HCT116 (cell line): ENCODE measurements at regions not wholly inside any gene's neighbourhood (a gene's known extent, or its start where the extent isn't known, plus 50 kb on each side); places are given as distances from the start of the nearest gene placed in this dataset.

ENCODE experiments used
- ATAC-seq: fragments of 200-7000 bp; cut with Tn5 transposase; 2 replicates; pipeline ENCODE4 v1.9.1; 2020; ENCODE audit warnings: mild to moderate bottlenecking, moderate library complexity
- BruUV-seq: library from RNA; stranded (reverse); fragments of 400-500 nt; replicated peaks from 2 replicates; lab custom pipeline; 2021; lab: Mats Ljungman, UMichigan
- CTCF ChIA-PET: fragments of 300-600 bp; sonication (Branson Sonifier 250); formaldehyde crosslinking; loops from one replicate; lab custom pipeline; 2021; ENCODE audit warnings: antibody characterized with exemption; lab: Charles Lee
- POLR2A ChIA-PET: fragments of 300-600, 350-600 bp; sonication (Branson Sonifier 250); formaldehyde crosslinking; loops from one replicate; lab custom pipeline; 2021; ENCODE audit warnings: antibody characterized with exemption; lab: Charles Lee
- RAD21 ChIA-PET, 2 experiments: fragments of 300-600 bp; sonication (Branson Sonifier 250); formaldehyde crosslinking; loops; one replicate each; lab custom pipeline; 2023; ENCODE audit warnings: low total read pairs in 2 of 2; ENCODE audit not compliant: uncharacterized antibody in 2 of 2, unreplicated experiment in 2 of 2, low non-redundant PET in 1 of 2; lab: Charles Lee
- DNase-seq: peaks from one replicate; pipeline ENCODE4 v3.0.0-alpha.2; 2010; ENCODE audit warnings: low read depth, low spot score
- H2AFZ ChIP-seq: fragments of 200-600 bp; shearing (Covaris generic), sonication (generic); 2 replicates; pipeline ENCODE4 v1.6.1; 2017; ENCODE audit warnings: low read depth, mixed run types, mixed read lengths, antibody characterized with exemption, low read length; ENCODE audit not compliant: poor library complexity, severe bottlenecking
- H3K27ac ChIP-seq: 2 replicates; pipeline ENCODE4 v1.5.1; 2012; ENCODE audit warnings: low read depth, low read length
- H3K27me3 ChIP-seq: fragments of 200-600 bp; sonication (generic); 2 replicates; pipeline ENCODE4 v1.6.1; 2016; ENCODE audit warnings: mixed run types, low read length, mixed read lengths; ENCODE audit not compliant: insufficient read depth
- H3K36me3 ChIP-seq, 2 experiments: fragments of 200-500 bp in 1 of 2; fragments of 200-600 bp in 1 of 2; sonication (Bioruptor generic) in 1 of 2; sonication (generic) in 1 of 2; 2 replicates each; pipeline versions ENCODE4 v1.5.1 to v1.6.1; 2014 to 2016; ENCODE audit warnings: low read length in 2 of 2, inconsistent platforms in 1 of 2, mixed read lengths in 1 of 2, mixed run types in 1 of 2; ENCODE audit not compliant: insufficient read depth in 2 of 2, control insufficient read depth in 1 of 2
- H3K4me1 ChIP-seq, 2 experiments: fragments of 200-600 bp in 1 of 2; sonication (generic) in 1 of 2; 2 replicates each; pipeline versions ENCODE4 v1.5.1 to v1.6.1; 2012 to 2017; ENCODE audit warnings: low read length in 2 of 2, inconsistent platforms in 1 of 2, mild to moderate bottlenecking in 1 of 2, mixed read lengths in 1 of 2, mixed run types in 1 of 2, moderate library complexity in 1 of 2; ENCODE audit not compliant: insufficient read depth in 2 of 2, control insufficient read depth in 1 of 2
- H3K4me2 ChIP-seq: fragments of 200-600 bp; sonication (generic); 2 replicates; pipeline ENCODE4 v1.6.1; 2017; ENCODE audit warnings: mixed run types, low read length, mixed read lengths
- H3K4me3 ChIP-seq, 2 experiments: fragments of 200-600 bp in 1 of 2; sonication (generic) in 1 of 2; replicated peaks in 1 of 2; 2 replicates each; pipeline ENCODE4 v1.5.1; 2011 to 2016; ENCODE audit warnings: low read length in 2 of 2, control low read depth in 1 of 2, low read depth in 1 of 2, mild to moderate bottlenecking in 1 of 2, mixed read lengths in 1 of 2, mixed run types in 1 of 2
- H3K79me2 ChIP-seq: fragments of 200-600 bp; sonication (generic); 2 replicates; pipeline ENCODE4 v1.6.1; 2017; ENCODE audit warnings: mild to moderate bottlenecking, mixed run types, low read length, moderate library complexity, mixed read lengths; ENCODE audit not compliant: insufficient read depth
- H3K9ac ChIP-seq: fragments of 200-600 bp; sonication (generic); 2 replicates; pipeline ENCODE4 v1.6.1; 2016; ENCODE audit warnings: low read length, mixed read lengths
- H3K9me2 ChIP-seq: fragments of 200-600 bp; sonication (generic), shearing (Covaris generic); 2 replicates; pipeline ENCODE4 v1.6.1; 2017; ENCODE audit warnings: mixed run types, mild to moderate bottlenecking, moderate library complexity; ENCODE audit not compliant: insufficient read depth
- H3K9me3 ChIP-seq, 2 experiments: fragments of 200-500 bp in 1 of 2; fragments of 200-600 bp in 1 of 2; sonication (Bioruptor generic) in 1 of 2; sonication (generic) in 1 of 2; 2 replicates each; pipeline ENCODE4 v1.6.1; 2014 to 2017; ENCODE audit warnings: low read length in 2 of 2, mixed read lengths in 2 of 2, inconsistent platforms in 1 of 2, low read depth in 1 of 2, mild to moderate bottlenecking in 1 of 2, mixed run types in 1 of 2, moderate library complexity in 1 of 2; ENCODE audit not compliant: control insufficient read depth in 1 of 2, insufficient read depth in 1 of 2
- H4K20me1 ChIP-seq: fragments of 200-600 bp; sonication (generic), shearing (Covaris generic); 2 replicates; pipeline ENCODE4 v1.6.1; 2017; ENCODE audit warnings: mixed run types, mild to moderate bottlenecking, moderate library complexity; ENCODE audit not compliant: insufficient read depth
- CBX3 ChIP-seq: IDR thresholded peaks from 2 replicates; pipeline ENCODE4 v1.6.1; 2012; ENCODE audit warnings: low read depth
- ELF1 ChIP-seq: IDR thresholded peaks from 2 replicates; pipeline ENCODE4 v1.6.1; 2012; ENCODE audit warnings: low read depth, borderline replicate concordance
- EZH2phosphoT487 ChIP-seq: fragments of 200-600 bp; IDR thresholded peaks from 2 replicates; pipeline ENCODE4 v1.6.1; 2018; ENCODE audit warnings: antibody characterized with exemption, borderline replicate concordance
- POLR2A ChIP-seq: IDR thresholded peaks from 2 replicates; pipeline ENCODE4 v1.7.0; 2011; ENCODE audit warnings: borderline replicate concordance; ENCODE audit not compliant: insufficient read depth, insufficient read length; ENCODE audit errors: extremely low read depth
- POLR2AphosphoS5 ChIP-seq: IDR thresholded peaks from 2 replicates; pipeline ENCODE4 v1.6.1; 2011; ENCODE audit warnings: mild to moderate bottlenecking, low read depth, low read length, moderate library complexity
- RAD21 ChIP-seq: IDR thresholded peaks from 2 replicates; pipeline ENCODE4 v1.6.1; 2012; ENCODE audit warnings: low read depth, mild to moderate bottlenecking
- SP1 ChIP-seq: IDR thresholded peaks from 2 replicates; pipeline ENCODE4 v1.6.1; 2012; ENCODE audit warnings: low read depth
- TCF7L2 ChIP-seq: IDR thresholded peaks from 2 replicates; pipeline ENCODE4 v1.7.0; 2011; ENCODE audit warnings: borderline replicate concordance, inconsistent platforms; ENCODE audit not compliant: insufficient read depth, insufficient read length; ENCODE audit errors: extremely low read depth
- YY1 ChIP-seq: IDR thresholded peaks from 2 replicates; pipeline ENCODE4 v1.6.1; 2011; ENCODE audit warnings: low read length, low read depth, moderate library complexity, mild to moderate bottlenecking; ENCODE audit not compliant: insufficient replicate concordance; ENCODE audit errors: extremely low read depth
- ZFX ChIP-seq: fragments of 450-650 bp; IDR thresholded peaks from 2 replicates; pipeline ENCODE4 v1.6.1; 2017
- intact Hi-C: fragments of 100-400 bp; cut with micrococcal nuclease; formaldehyde crosslinking; loops from 2 replicates; pipeline ENCODE4 v1.10.0; 2022
- TF ChIP-seq, protein P1 (sequence below): IDR thresholded peaks from 2 replicates; pipeline ENCODE4 v1.6.1; 2012
- TF ChIP-seq, protein P2 (sequence below), 3 experiments: fragments of 200-600 bp in 1 of 3; sonication (generic) in 1 of 3; IDR thresholded peaks in 2 of 3; conservative IDR thresholded peaks in 1 of 3; 2 replicates each; pipeline ENCODE4 v1.5.1; 2012 to 2017; ENCODE audit warnings: low read depth in 2 of 3, low read length in 2 of 3, antibody characterized with exemption in 1 of 3, borderline replicate concordance in 1 of 3, control low read depth in 1 of 3, mild to moderate bottlenecking in 1 of 3, mixed read lengths in 1 of 3, mixed run types in 1 of 3, moderate library complexity in 1 of 3; ENCODE audit not compliant: insufficient read depth in 1 of 3
- TF ChIP-seq, protein P3 (sequence below): IDR thresholded peaks from 2 replicates; pipeline ENCODE4 v1.6.1; 2011; ENCODE audit warnings: mild to moderate bottlenecking, low read length, moderate library complexity; ENCODE audit not compliant: insufficient replicate concordance; ENCODE audit errors: extremely low read depth
- TF ChIP-seq, protein P4 (sequence below): IDR thresholded peaks from 2 replicates; pipeline ENCODE4 v1.6.1; 2012; ENCODE audit warnings: low read depth

DNA sequence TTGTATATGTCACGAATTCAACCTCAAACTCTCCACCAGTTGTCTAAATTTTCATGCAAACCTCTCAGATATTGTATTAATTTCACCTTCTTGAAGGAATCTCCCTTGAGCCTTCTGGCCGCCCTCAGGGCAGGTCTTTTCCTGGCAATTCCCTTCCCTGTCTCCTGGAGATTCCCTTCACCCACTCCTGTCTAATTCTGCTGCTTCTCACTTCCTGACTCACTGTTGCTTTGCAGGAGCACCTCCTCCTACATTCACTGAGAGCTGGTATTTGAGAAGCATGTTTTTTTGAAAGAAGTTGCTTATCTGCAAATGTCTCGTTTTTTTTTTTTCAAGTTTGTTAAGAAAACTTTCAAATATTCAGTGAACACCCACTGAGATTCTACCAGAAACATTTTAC is 79.9 kb upstream of the OTOS start:
- POLR2A ChIA-PET, result no interaction called here
- CTCF ChIA-PET, result interaction anchor here (0.7 kb wide), 1 partner anchor 150 kb away, joined by 6 read pairs; no protein-coding TSS in a partner anchor
- TF ChIP-seq ZFX (no peak), TCF7L2 (no peak), POLR2A (no peak), RAD21 (no peak), POLR2AphosphoS5 (no peak), ELF1 (no peak), SP1 (no peak), CBX3 (no peak), YY1 (no peak), EZH2phosphoT487 (no peak)
- TF ChIP-seq, protein P1, sequence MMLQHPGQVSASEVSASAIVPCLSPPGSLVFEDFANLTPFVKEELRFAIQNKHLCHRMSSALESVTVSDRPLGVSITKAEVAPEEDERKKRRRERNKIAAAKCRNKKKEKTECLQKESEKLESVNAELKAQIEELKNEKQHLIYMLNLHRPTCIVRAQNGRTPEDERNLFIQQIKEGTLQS, result no peak
- TF ChIP-seq, protein P2, sequence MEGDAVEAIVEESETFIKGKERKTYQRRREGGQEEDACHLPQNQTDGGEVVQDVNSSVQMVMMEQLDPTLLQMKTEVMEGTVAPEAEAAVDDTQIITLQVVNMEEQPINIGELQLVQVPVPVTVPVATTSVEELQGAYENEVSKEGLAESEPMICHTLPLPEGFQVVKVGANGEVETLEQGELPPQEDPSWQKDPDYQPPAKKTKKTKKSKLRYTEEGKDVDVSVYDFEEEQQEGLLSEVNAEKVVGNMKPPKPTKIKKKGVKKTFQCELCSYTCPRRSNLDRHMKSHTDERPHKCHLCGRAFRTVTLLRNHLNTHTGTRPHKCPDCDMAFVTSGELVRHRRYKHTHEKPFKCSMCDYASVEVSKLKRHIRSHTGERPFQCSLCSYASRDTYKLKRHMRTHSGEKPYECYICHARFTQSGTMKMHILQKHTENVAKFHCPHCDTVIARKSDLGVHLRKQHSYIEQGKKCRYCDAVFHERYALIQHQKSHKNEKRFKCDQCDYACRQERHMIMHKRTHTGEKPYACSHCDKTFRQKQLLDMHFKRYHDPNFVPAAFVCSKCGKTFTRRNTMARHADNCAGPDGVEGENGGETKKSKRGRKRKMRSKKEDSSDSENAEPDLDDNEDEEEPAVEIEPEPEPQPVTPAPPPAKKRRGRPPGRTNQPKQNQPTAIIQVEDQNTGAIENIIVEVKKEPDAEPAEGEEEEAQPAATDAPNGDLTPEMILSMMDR (IDR thresholded peaks at IDR 0.05 in 2 of 3, conservative IDR thresholded peaks at IDR 0.05 in 1 of 3; ENCODE audit: borderline replicate concordance in 1 of 3, insufficient read depth in 1 of 3, low read depth in 2 of 3, low read length in 2 of 3), result no peak
- TF ChIP-seq, protein P3, sequence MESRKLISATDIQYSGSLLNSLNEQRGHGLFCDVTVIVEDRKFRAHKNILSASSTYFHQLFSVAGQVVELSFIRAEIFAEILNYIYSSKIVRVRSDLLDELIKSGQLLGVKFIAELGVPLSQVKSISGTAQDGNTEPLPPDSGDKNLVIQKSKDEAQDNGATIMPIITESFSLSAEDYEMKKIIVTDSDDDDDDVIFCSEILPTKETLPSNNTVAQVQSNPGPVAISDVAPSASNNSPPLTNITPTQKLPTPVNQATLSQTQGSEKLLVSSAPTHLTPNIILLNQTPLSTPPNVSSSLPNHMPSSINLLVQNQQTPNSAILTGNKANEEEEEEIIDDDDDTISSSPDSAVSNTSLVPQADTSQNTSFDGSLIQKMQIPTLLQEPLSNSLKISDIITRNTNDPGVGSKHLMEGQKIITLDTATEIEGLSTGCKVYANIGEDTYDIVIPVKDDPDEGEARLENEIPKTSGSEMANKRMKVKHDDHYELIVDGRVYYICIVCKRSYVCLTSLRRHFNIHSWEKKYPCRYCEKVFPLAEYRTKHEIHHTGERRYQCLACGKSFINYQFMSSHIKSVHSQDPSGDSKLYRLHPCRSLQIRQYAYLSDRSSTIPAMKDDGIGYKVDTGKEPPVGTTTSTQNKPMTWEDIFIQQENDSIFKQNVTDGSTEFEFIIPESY, result no peak
- TF ChIP-seq, protein P4, sequence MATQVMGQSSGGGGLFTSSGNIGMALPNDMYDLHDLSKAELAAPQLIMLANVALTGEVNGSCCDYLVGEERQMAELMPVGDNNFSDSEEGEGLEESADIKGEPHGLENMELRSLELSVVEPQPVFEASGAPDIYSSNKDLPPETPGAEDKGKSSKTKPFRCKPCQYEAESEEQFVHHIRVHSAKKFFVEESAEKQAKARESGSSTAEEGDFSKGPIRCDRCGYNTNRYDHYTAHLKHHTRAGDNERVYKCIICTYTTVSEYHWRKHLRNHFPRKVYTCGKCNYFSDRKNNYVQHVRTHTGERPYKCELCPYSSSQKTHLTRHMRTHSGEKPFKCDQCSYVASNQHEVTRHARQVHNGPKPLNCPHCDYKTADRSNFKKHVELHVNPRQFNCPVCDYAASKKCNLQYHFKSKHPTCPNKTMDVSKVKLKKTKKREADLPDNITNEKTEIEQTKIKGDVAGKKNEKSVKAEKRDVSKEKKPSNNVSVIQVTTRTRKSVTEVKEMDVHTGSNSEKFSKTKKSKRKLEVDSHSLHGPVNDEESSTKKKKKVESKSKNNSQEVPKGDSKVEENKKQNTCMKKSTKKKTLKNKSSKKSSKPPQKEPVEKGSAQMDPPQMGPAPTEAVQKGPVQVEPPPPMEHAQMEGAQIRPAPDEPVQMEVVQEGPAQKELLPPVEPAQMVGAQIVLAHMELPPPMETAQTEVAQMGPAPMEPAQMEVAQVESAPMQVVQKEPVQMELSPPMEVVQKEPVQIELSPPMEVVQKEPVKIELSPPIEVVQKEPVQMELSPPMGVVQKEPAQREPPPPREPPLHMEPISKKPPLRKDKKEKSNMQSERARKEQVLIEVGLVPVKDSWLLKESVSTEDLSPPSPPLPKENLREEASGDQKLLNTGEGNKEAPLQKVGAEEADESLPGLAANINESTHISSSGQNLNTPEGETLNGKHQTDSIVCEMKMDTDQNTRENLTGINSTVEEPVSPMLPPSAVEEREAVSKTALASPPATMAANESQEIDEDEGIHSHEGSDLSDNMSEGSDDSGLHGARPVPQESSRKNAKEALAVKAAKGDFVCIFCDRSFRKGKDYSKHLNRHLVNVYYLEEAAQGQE, result no peak
- ATAC-seq, result no peak
- Histone ChIP-seq H2AFZ (no peak overlapping the region), H3K4me2 (no peak overlapping the region), H3K9me3 (no peaks in the 10 kb centered on the region), H3K36me3 (no peaks in the 10 kb centered on the region), H3K79me2 (no peaks in the 10 kb centered on the region), H3K9me2 (no peaks in the 10 kb centered on the region), H3K4me3 (no peak overlapping the region), H3K27ac (no peak overlapping the region), H3K4me1 (peaks cover 0 to 7% of the 10 kb centered on the region in 2 experiments; a peak in 1 of 4 replicates), H3K27me3 (peaks cover 4% of the 10 kb centered on the region; the same call in 1 of the 2 replicates), H4K20me1 (no peaks in the 10 kb centered on the region), H3K9ac (no peak overlapping the region)
- no peak for DNase-seq
- RAD21 ChIA-PET, result no interaction called here
- intact Hi-C loops, result no loop called here
- BruUV-seq, result no TSS peak
